ENCODE measurements at regions not wholly inside any gene's neighbourhood (a gene's known extent, or its start where the extent isn't known, plus 50 kb on each side); places are given as distances from the start of the nearest gene placed in this dataset.
A peak's percentile ranks its signal among the peaks of the same experiment; 100 is the strongest.
"Not testable (repeated sequence)": the region's sequence is repeated elsewhere in the genome, so short reads cannot be mapped to it uniquely, and the experiment has no call there.

DNA sequence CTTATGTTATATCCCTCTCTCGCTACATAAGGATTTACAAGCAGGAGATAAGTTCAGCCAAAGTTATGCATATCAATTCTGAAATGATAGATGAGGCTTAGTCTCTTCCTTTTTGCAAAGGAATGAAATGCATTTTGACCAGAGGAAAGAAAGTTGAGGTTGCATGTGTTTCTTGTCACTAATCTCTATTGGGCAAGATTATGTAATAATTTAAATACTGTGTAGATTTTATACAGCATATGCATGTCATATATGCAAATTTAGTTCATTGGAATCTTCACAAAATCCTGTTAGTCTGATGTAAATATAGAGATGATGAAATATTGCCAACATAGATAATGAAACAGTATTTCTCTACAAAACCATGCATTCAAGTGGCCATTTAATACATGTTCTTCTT lies 858.7 kb upstream of the RAG2 start:
- Histone ChIP-seq H3K27me3 (ENCODE audit: low read depth) (no peaks in the 10 kb centered on the region), H3K4me3 (no peak overlapping the region), H3K27ac (no peak overlapping the region), H3K4me1 (no peaks in the 10 kb centered on the region), H3K36me3 (no peaks in the 10 kb centered on the region), H3K9me3 (no peaks in the 10 kb centered on the region)
- DNase-seq (no peak), ATAC-seq (no peak)
- no peak for TF ChIP-seq CTCF (IDR thresholded peaks at IDR 0.05)
- intact Hi-C loops (cut with DNase I): no loop called here

DNA sequence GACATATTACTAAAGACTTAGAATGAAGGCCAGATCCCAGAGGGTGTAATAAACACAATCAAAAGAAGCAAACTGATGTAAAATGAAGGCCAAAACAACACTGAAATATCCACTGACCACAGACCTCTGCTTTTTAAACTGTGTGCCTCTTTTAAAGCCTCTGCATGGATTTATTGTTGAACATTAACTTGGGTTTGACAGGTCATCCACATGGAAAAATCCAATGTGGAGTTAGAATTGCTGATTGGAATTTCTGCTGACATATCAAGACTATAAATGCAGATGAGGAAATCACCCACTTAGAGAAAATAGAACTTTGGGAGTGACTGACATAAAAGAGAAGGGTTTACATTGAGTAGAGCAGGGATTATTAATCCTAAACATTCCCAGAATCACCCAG lies 853.9 kb upstream of the RAG2 start:
- no peaks in the 10 kb centered on the region for H3K36me3 ChIP-seq
- DNase-seq (no peak), ATAC-seq (no peak)
- no peak for TF ChIP-seq CTCF (IDR thresholded peaks at IDR 0.05)
- H3K27me3 ChIP-seq (ENCODE audit: low read depth): no peaks in the 10 kb centered on the region
- no peaks in the 10 kb centered on the region for H3K9me3 ChIP-seq
- no peak overlapping the region for H3K27ac ChIP-seq
- intact Hi-C loops (cut with DNase I): no loop called here
- no peaks in the 10 kb centered on the region for H3K4me1 ChIP-seq
- no peak overlapping the region for H3K4me3 ChIP-seq

- ATAC-seq (peak; percentile 41 to 53), DNase-seq (no peak)
- Histone ChIP-seq H3K27me3 (ENCODE audit: low read depth) (no peaks in the 10 kb centered on the region), H3K4me3 (no peak overlapping the region), H3K27ac (no peak overlapping the region), H3K4me1 (no peaks in the 10 kb centered on the region), H3K9me3 (no peaks in the 10 kb centered on the region), H3K36me3 (no peaks in the 10 kb centered on the region)
- no peak for TF ChIP-seq CTCF (IDR thresholded peaks at IDR 0.05)
- intact Hi-C loops (cut with DNase I): no loop called here
These were observed 852.6 kb upstream of the RAG2 start for GRCh38 chr11:37450613-37451012.

DNA sequence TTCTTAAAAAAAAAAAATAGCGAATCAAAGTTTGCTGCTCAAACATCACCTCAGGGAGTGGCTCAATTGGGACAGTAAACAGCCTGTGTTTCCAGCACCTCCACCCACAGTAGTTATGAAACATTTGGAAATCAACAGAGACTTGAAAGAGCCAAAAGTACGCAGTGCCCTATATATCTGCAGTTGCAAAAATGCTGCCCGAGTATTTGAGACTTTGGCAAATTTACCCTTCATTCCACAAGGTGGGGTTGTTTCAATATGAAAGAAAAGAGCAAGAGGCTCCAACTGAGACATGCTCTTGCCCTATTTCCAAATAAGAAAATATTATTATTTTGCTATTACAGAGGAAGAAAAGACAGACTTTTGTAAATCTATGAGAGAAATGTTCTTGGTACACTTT lies 851.1 kb upstream of the RAG2 start:
- Histone ChIP-seq H3K36me3 (no peaks in the 10 kb centered on the region), H3K27ac (no peak overlapping the region), H3K4me3 (no peak overlapping the region), H3K27me3 (ENCODE audit: low read depth) (no peaks in the 10 kb centered on the region), H3K9me3 (no peaks in the 10 kb centered on the region), H3K4me1 (no peaks in the 10 kb centered on the region)
- ATAC-seq (peak; percentile 55 to 61), DNase-seq (no peak)
- intact Hi-C loops (cut with DNase I): no loop called here
- TF ChIP-seq CTCF (IDR thresholded peaks at IDR 0.05): peak; percentile 24

GRCh38 chr11:37442576-37442975 lies 844.5 kb upstream of the RAG2 start:
- H3K4me1 ChIP-seq: no peaks in the 10 kb centered on the region
- no peak for TF ChIP-seq CTCF (IDR thresholded peaks at IDR 0.05)
- no peaks in the 10 kb centered on the region for H3K9me3 ChIP-seq
- no peaks in the 10 kb centered on the region for H3K36me3 ChIP-seq
- no peak overlapping the region for H3K27ac ChIP-seq
- DNase-seq: no peak
- intact Hi-C loops (cut with DNase I): no loop called here
- H3K27me3 ChIP-seq (ENCODE audit: low read depth): no peaks in the 10 kb centered on the region
- ATAC-seq: no peak
- no peak overlapping the region for H3K4me3 ChIP-seq

DNA sequence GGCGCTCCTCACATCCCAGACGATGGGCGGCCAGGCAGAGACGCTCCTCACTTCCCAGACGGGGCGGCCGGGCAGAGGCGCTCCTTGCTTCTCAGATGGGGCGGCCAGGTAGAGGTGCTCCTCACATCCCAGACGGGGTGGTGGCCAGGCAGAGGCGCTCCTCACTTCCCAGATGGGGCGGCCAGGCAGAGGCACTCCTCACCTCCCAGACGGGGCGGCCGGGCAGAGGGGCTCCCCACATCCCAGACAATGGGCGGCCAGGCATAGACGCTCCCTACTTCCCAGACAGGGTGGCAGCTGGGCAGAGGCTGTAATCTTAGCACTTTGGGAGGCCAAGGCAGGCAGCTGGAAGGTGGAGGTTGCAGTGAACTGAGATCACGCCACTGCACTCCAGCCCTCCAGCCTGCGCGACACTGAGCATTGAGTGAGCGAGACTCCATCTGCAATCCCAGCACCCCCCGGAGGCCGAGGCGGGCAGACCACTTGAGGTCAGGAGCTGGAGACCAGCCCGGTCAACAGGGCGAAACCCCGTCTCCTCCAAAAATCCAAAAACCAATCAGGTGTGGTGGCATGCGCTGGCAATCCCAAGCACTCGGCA lies 833.7 kb upstream of the RAG2 start:
- H3K36me3 ChIP-seq; H3K27ac ChIP-seq; H3K9me3 ChIP-seq; DNase-seq; intact Hi-C loops (cut with DNase I); H3K27me3 ChIP-seq (ENCODE audit: low read depth); H3K4me3 ChIP-seq; H3K4me1 ChIP-seq; ATAC-seq: not testable (repeated sequence)

GRCh38 chr11:37430966-37431632 lies 833.1 kb upstream of the RAG2 start:
- not testable (repeated sequence) for ATAC-seq, H3K36me3 ChIP-seq, DNase-seq

More at GRCh38 chr11:37430966-37431632, 833.1 kb upstream of the RAG2 start:
- H3K27me3 ChIP-seq (ENCODE audit: low read depth); H3K4me3 ChIP-seq; H3K27ac ChIP-seq; H3K4me1 ChIP-seq; H3K9me3 ChIP-seq; intact Hi-C loops (cut with DNase I): not testable (repeated sequence)
